HepG2 (cell line): ENCODE measurements at regions not wholly inside any gene's neighbourhood (a gene's known extent, or its start where the extent isn't known, plus 50 kb on each side); places are given as distances from the start of the nearest gene placed in this dataset.

Experiments used
- ATAC-seq: fragments of 200-7000 bp; cut with Tn5 transposase; 3 replicates; pipeline ENCODE4 v1.9.1; 2020; ENCODE audit warnings: mild to moderate bottlenecking, moderate library complexity
- BruUV-seq: library from RNA; stranded (reverse); fragments of 400-500 nt; replicated peaks from 2 replicates; lab custom pipeline; 2021; lab: Mats Ljungman, UMichigan
- CTCF ChIA-PET: fragments of 300-600 bp; formaldehyde crosslinking; extraction: SDS; loops from one replicate; lab custom pipeline; 2021; ENCODE audit warnings: low total read pairs, inconsistent platforms, low intra/inter-chr PET ratio; lab: Yijun Ruan, JAX
- POLR2A ChIA-PET: fragments of 350-600 bp; sonication (Branson Sonifier 250); formaldehyde crosslinking; loops from one replicate; lab custom pipeline; 2020; ENCODE audit warnings: antibody characterized with exemption, inconsistent platforms; lab: Yijun Ruan, JAX
- DNase-seq: peaks from one replicate; pipeline ENCODE4 v3.0.0-alpha.2; 2015; ENCODE audit warnings: low spot score
- FAIRE-seq: peaks from 3 replicates; lab custom pipeline; 2011; peaks lifted over from hg19 to GRCh38; lab: Jason Lieb, UNC
- H2AFZ ChIP-seq: one replicate; pipeline ENCODE4 v1.6.1; 2011; ENCODE audit warnings: low read length, inconsistent platforms
- H3K27ac ChIP-seq: fragments of 300-600 bp; 3 replicates; pipeline ENCODE4 v1.8.0; 2011; ENCODE audit warnings: mixed run types, mild to moderate bottlenecking, mixed read lengths, low read length, inconsistent platforms; ENCODE audit not compliant: insufficient read depth; ENCODE audit errors: extremely low read length
- H3K27me3 ChIP-seq, 2 experiments: fragments of 200-600 bp in 1 of 2; 2 replicates in 1 of 2; 3 replicates in 1 of 2; pipeline versions ENCODE4 v1.6.0 to v1.8.0; 2011; ENCODE audit warnings: low read length in 2 of 2, mild to moderate bottlenecking in 2 of 2, moderate library complexity in 2 of 2, inconsistent platforms in 1 of 2; ENCODE audit not compliant: insufficient read depth in 2 of 2, control insufficient read depth in 1 of 2
- H3K36me3 ChIP-seq, 2 experiments: fragments of 200-600 bp in 1 of 2; replicated peaks in 1 of 2; 2 replicates in 1 of 2; 3 replicates in 1 of 2; pipeline versions ENCODE4 v1.5.1 to v1.8.0; 2011; ENCODE audit warnings: low read length in 2 of 2, inconsistent platforms in 1 of 2; ENCODE audit not compliant: insufficient read depth in 2 of 2, control insufficient read depth in 1 of 2
- H3K4me1 ChIP-seq: 2 replicates; pipeline ENCODE4 v1.5.1; 2012; ENCODE audit warnings: low read length, inconsistent platforms; ENCODE audit not compliant: insufficient read depth
- H3K4me2 ChIP-seq: 2 replicates; pipeline ENCODE4 v1.6.0; 2011; ENCODE audit warnings: low read depth, low read length, inconsistent platforms
- H3K4me3 ChIP-seq, 3 experiments: fragments of 200-600 bp in 1 of 3; sonication (generic), shearing (Covaris generic) in 1 of 3; replicated peaks in 1 of 3; 2 replicates each; pipeline ENCODE4 v1.5.1; 2011 to 2016; ENCODE audit warnings: low read length in 3 of 3, inconsistent platforms in 2 of 3, low read depth in 2 of 3, mild to moderate bottlenecking in 2 of 3, control low read depth in 1 of 3, mixed read lengths in 1 of 3; ENCODE audit not compliant: insufficient read depth in 1 of 3
- H3K79me2 ChIP-seq: one replicate; pipeline ENCODE4 v1.6.1; 2011; ENCODE audit warnings: low read length, inconsistent platforms; ENCODE audit not compliant: insufficient read depth
- H3K9ac ChIP-seq: 2 replicates; pipeline ENCODE4 v1.6.0; 2011; ENCODE audit warnings: mild to moderate bottlenecking, low read depth, low read length, inconsistent platforms; ENCODE audit not compliant: insufficient read depth
- H3K9me3 ChIP-seq: 2 replicates; pipeline ENCODE4 v1.5.1; 2012; ENCODE audit warnings: mild to moderate bottlenecking, low read length
- H4K20me1 ChIP-seq: 2 replicates; pipeline ENCODE4 v1.6.0; 2011; ENCODE audit warnings: inconsistent platforms, mild to moderate bottlenecking, low read length, moderate library complexity; ENCODE audit not compliant: insufficient read depth
- RFXANK ChIP-seq: IDR thresholded peaks from 2 replicates; pipeline ENCODE4 v1.6.1; 2016
- SCMH1 ChIP-seq: sonication (generic); formaldehyde crosslinking; IDR thresholded peaks from 2 replicates; pipeline ENCODE4 v1.9.0; 2021; ENCODE audit warnings: missing genetic modification reagents, mild to moderate bottlenecking, borderline replicate concordance
- SRSF1 ChIP-seq: fragments of 200-400 bp; formaldehyde crosslinking; optimal IDR thresholded peaks from 2 replicates; pipeline ENCODE3; 2017; ENCODE audit warnings: mild to moderate bottlenecking, low read depth, low read length, moderate library complexity
- ZBTB3 ChIP-seq: sonication (generic); formaldehyde crosslinking; IDR thresholded peaks from 2 replicates; pipeline ENCODE4 v1.4.0; 2020; ENCODE audit warnings: low read depth, mild to moderate bottlenecking, moderate library complexity, missing genetic modification reagents, borderline replicate concordance
- ZNF329 ChIP-seq: sonication (generic); formaldehyde crosslinking; IDR thresholded peaks from 2 replicates; pipeline ENCODE4 v1.9.0; 2021; ENCODE audit warnings: low read depth, mild to moderate bottlenecking, missing genetic modification reagents
- ZNF607 ChIP-seq: sonication (generic); formaldehyde crosslinking; IDR thresholded peaks from 2 replicates; pipeline ENCODE4 v1.5.1; 2020; ENCODE audit warnings: missing genetic modification reagents, mild to moderate bottlenecking, borderline replicate concordance
- WGBS: methylation state at CpG from one replicate; pipeline ENCODE4 v1.1.6; 2017; ENCODE audit warnings: low lambda C conversion rate; 5-methylcytosine and 5-hydroxymethylcytosine counted together
- in situ Hi-C: cut with HindIII; loops from 2 replicates; pipeline ENCODE4 v1.10.0; 2017; ENCODE audit warnings: low pct_unique_long_range_greater_than_20kb; ENCODE audit not compliant: extremely low pct_ligation_motif_present
- intact Hi-C: fragments of 100-400 bp; cut with micrococcal nuclease; formaldehyde crosslinking; loops from one replicate; pipeline ENCODE4 v1.10.0; 2022; ENCODE audit not compliant: unreplicated experiment
- TF ChIP-seq, protein P1 (sequence below): sonication (generic); formaldehyde crosslinking; IDR thresholded peaks from 2 replicates; pipeline ENCODE4 v1.8.0; 2022; ENCODE audit warnings: mild to moderate bottlenecking, missing genetic modification reagents, moderate library complexity
- TF ChIP-seq, protein P2 (sequence below), 2 experiments: sonication (generic) in 1 of 2; formaldehyde crosslinking in 1 of 2; IDR thresholded peaks; 2 replicates each; pipeline versions ENCODE4 v1.5.1 to v1.6.1; 2011 to 2020; ENCODE audit warnings: borderline replicate concordance in 1 of 2, low read depth in 1 of 2, low read length in 1 of 2, mild to moderate bottlenecking in 1 of 2, missing genetic modification reagents in 1 of 2, moderate library complexity in 1 of 2
- TF ChIP-seq, protein P3 (sequence below): sonication (generic); formaldehyde crosslinking; conservative IDR thresholded peaks from 2 replicates; pipeline ENCODE4 v1.4.0; 2020; ENCODE audit warnings: missing genetic modification reagents
- TF ChIP-seq, protein P4 (sequence below): sonication (generic); formaldehyde crosslinking; IDR thresholded peaks from 2 replicates; pipeline ENCODE4 v1.4.0; 2020; ENCODE audit warnings: mild to moderate bottlenecking, missing genetic modification reagents, borderline replicate concordance
- TF ChIP-seq, protein P5 (sequence below): sonication (generic); formaldehyde crosslinking; IDR thresholded peaks from 2 replicates; pipeline ENCODE4 v1.5.1; 2020; ENCODE audit warnings: missing genetic modification reagents, mild to moderate bottlenecking, borderline replicate concordance

DNA sequence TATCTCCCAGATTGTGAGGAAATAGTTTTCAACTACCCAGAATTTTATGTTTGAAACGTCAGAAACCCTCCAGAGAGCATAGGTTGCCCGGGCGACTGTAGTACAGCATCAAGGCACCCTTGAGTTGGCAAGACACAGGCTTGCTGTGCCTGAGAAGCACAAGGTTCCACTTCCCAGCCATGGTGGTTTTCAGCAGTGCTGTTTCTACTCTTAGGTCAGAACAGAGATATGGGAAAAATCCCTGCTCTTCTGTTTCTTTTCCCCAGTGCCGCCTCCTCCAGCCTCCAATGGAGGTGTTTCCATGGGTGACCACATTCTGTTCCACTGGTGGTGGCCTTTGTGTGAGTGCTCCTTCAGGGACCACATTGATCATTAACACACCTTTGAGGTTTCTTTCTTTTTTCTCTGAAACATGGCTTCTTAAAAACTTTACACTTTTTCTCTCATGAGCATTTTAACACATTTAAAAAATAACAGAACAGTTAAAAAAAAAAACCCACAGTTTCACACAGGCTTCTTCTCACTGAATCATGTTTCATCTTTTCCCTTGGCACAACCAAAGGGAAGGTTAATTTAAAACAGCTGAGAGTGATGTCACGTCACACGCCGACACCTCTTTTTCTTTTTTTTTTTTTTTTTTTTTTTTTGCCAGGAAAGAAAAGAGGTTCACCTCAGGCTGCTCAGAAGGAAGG is 229.3 kb upstream of the HDAC4 start:
- no peak overlapping the region for H2AFZ ChIP-seq
- no peaks in the 10 kb centered on the region for H3K79me2 ChIP-seq
- 24% methylated on average over 7 of the region's 7 CpGs for WGBS
- FAIRE-seq (no peak), DNase-seq (no peak), ATAC-seq (no peak)
- H3K4me1 ChIP-seq = no peaks in the 10 kb centered on the region
- no peaks in the 10 kb centered on the region for H3K9me3 ChIP-seq
- no peak overlapping the region for H3K9ac ChIP-seq
- CTCF ChIA-PET = no interaction called here
- peaks cover 1 to 22% of the 10 kb centered on the region in 2 experiments; a peak in 3 of 5 replicates for H3K27me3 ChIP-seq
- in situ Hi-C loops (no loop called here), intact Hi-C loops (no loop called here)
- no peaks in the 10 kb centered on the region for H4K20me1 ChIP-seq
- POLR2A ChIA-PET = no interaction called here
- BruUV-seq = no TSS peak
- no peak overlapping the region for H3K27ac ChIP-seq
- H3K36me3 ChIP-seq = no peaks in the 10 kb centered on the region
- H3K4me3 ChIP-seq = no peak overlapping the region
- no peak overlapping the region for H3K4me2 ChIP-seq
- TF ChIP-seq, protein P1, sequence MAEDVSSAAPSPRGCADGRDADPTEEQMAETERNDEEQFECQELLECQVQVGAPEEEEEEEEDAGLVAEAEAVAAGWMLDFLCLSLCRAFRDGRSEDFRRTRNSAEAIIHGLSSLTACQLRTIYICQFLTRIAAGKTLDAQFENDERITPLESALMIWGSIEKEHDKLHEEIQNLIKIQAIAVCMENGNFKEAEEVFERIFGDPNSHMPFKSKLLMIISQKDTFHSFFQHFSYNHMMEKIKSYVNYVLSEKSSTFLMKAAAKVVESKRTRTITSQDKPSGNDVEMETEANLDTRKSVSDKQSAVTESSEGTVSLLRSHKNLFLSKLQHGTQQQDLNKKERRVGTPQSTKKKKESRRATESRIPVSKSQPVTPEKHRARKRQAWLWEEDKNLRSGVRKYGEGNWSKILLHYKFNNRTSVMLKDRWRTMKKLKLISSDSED (CRISPR knock-in tag) = no peak
- TF ChIP-seq RFXANK (CRISPR knock-in tag) (no peak), ZBTB3 (CRISPR knock-in tag) (no peak), SRSF1 (no peak), ZNF329 (no peak), ZNF607 (CRISPR knock-in tag) (no peak), SCMH1 (CRISPR knock-in tag) (no peak)
- TF ChIP-seq, protein P2, sequence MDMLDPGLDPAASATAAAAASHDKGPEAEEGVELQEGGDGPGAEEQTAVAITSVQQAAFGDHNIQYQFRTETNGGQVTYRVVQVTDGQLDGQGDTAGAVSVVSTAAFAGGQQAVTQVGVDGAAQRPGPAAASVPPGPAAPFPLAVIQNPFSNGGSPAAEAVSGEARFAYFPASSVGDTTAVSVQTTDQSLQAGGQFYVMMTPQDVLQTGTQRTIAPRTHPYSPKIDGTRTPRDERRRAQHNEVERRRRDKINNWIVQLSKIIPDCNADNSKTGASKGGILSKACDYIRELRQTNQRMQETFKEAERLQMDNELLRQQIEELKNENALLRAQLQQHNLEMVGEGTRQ (IDR thresholded peaks at IDR 0.05; ENCODE audit: low read depth, low read length) = no peak
- TF ChIP-seq, protein P2 (CRISPR knock-in tag; IDR thresholded peaks at IDR 0.05; ENCODE audit: borderline replicate concordance) = no peak
- TF ChIP-seq, protein P3, sequence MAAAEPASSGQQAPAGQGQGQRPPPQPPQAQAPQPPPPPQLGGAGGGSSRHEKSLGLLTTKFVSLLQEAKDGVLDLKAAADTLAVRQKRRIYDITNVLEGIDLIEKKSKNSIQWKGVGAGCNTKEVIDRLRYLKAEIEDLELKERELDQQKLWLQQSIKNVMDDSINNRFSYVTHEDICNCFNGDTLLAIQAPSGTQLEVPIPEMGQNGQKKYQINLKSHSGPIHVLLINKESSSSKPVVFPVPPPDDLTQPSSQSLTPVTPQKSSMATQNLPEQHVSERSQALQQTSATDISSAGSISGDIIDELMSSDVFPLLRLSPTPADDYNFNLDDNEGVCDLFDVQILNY (CRISPR knock-in tag) = no peak
- TF ChIP-seq, protein P4, sequence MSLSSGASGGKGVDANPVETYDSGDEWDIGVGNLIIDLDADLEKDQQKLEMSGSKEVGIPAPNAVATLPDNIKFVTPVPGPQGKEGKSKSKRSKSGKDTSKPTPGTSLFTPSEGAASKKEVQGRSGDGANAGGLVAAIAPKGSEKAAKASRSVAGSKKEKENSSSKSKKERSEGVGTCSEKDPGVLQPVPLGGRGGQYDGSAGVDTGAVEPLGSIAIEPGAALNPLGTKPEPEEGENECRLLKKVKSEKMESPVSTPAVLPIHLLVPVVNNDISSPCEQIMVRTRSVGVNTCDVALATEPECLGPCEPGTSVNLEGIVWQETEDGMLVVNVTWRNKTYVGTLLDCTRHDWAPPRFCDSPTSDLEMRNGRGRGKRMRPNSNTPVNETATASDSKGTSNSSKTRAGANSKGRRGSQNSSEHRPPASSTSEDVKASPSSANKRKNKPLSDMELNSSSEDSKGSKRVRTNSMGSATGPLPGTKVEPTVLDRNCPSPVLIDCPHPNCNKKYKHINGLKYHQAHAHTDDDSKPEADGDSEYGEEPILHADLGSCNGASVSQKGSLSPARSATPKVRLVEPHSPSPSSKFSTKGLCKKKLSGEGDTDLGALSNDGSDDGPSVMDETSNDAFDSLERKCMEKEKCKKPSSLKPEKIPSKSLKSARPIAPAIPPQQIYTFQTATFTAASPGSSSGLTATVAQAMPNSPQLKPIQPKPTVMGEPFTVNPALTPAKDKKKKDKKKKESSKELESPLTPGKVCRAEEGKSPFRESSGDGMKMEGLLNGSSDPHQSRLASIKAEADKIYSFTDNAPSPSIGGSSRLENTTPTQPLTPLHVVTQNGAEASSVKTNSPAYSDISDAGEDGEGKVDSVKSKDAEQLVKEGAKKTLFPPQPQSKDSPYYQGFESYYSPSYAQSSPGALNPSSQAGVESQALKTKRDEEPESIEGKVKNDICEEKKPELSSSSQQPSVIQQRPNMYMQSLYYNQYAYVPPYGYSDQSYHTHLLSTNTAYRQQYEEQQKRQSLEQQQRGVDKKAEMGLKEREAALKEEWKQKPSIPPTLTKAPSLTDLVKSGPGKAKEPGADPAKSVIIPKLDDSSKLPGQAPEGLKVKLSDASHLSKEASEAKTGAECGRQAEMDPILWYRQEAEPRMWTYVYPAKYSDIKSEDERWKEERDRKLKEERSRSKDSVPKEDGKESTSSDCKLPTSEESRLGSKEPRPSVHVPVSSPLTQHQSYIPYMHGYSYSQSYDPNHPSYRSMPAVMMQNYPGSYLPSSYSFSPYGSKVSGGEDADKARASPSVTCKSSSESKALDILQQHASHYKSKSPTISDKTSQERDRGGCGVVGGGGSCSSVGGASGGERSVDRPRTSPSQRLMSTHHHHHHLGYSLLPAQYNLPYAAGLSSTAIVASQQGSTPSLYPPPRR (CRISPR knock-in tag) = no peak
- TF ChIP-seq, protein P5, sequence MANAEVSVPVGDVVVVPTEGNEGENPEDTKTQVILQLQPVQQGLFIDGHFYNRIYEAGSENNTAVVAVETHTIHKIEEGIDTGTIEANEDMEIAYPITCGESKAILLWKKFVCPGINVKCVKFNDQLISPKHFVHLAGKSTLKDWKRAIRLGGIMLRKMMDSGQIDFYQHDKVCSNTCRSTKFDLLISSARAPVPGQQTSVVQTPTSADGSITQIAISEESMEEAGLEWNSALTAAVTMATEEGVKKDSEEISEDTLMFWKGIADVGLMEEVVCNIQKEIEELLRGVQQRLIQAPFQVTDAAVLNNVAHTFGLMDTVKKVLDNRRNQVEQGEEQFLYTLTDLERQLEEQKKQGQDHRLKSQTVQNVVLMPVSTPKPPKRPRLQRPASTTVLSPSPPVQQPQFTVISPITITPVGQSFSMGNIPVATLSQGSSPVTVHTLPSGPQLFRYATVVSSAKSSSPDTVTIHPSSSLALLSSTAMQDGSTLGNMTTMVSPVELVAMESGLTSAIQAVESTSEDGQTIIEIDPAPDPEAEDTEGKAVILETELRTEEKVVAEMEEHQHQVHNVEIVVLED (CRISPR knock-in tag) = no peak
